Fibroblast of gingiva (primary cell): ENCODE measurements at regions not wholly inside any gene's neighbourhood (a gene's known extent, or its start where the extent isn't known, plus 50 kb on each side); places are given as distances from the start of the nearest gene placed in this dataset.
"Not testable (repeated sequence)": the region's sequence is repeated elsewhere in the genome, so short reads cannot be mapped to it uniquely, and the experiment has no call there.

Experiments
- DNase-seq: peaks from one replicate; pipeline ENCODE4 v3.0.0-alpha.2; 2011; ENCODE audit warnings: low read depth

- DNase-seq: no peak
These were observed 324.1 kb downstream of the C12orf75 start for GRCh38 chr12:105654606-105655005.

GRCh38 chr12:105658389-105658788 is 327.9 kb downstream of the C12orf75 start:
- no peak for DNase-seq

- DNase-seq: no peak
These were observed 329.0 kb downstream of the C12orf75 start for GRCh38 chr12:105659355-105660075.

- not testable (repeated sequence) for DNase-seq
These were observed 334.3 kb downstream of the C12orf75 start for GRCh38 chr12:105664765-105665164.

GRCh38 chr12:105665366-105665765 is 334.9 kb downstream of the C12orf75 start:
- no peak for DNase-seq

GRCh38 chr12:105667973-105668743 is 337.7 kb downstream of the C12orf75 start:
- no peak for DNase-seq

GRCh38 chr12:105670672-105671071 is 340.2 kb downstream of the C12orf75 start:
- DNase-seq: no peak

- no peak for DNase-seq
These were observed 341.2 kb downstream of the C12orf75 start for GRCh38 chr12:105671720-105672119.

- DNase-seq: no peak
These were observed 341.9 kb downstream of the C12orf75 start for GRCh38 chr12:105672121-105672975.

GRCh38 chr12:105674871-105675699 is 344.6 kb downstream of the C12orf75 start:
- DNase-seq: no peak

GRCh38 chr12:105676694-105677093 is 346.2 kb downstream of the C12orf75 start:
- DNase-seq: no peak

GRCh38 chr12:105677672-105678071 is 347.2 kb downstream of the C12orf75 start:
- no peak for DNase-seq

GRCh38 chr12:105679982-105680381 is 349.5 kb downstream of the C12orf75 start:
- DNase-seq: no peak

GRCh38 chr12:105681341-105681740 is 350.9 kb downstream of the C12orf75 start:
- DNase-seq: no peak

- not testable (repeated sequence) for DNase-seq
These were observed 352.3 kb downstream of the C12orf75 start for GRCh38 chr12:105682821-105683220.

- not testable (repeated sequence) for DNase-seq
These were observed 353.3 kb downstream of the C12orf75 start for GRCh38 chr12:105683836-105684235.

- DNase-seq: no peak
These were observed 367.6 kb downstream of the C12orf75 start for GRCh38 chr12:105698075-105698474.

GRCh38 chr12:105699209-105699608 is 368.7 kb downstream of the C12orf75 start:
- DNase-seq: no peak

GRCh38 chr12:105704787-105705186 is 374.3 kb downstream of the C12orf75 start:
- DNase-seq: no peak

- no peak for DNase-seq
These were observed 374.7 kb downstream of the C12orf75 start for GRCh38 chr12:105705235-105705634.

GRCh38 chr12:105705765-105706164 is 375.3 kb downstream of the C12orf75 start:
- peak; percentile 31 for DNase-seq
